HG03196 (cell line): ENCODE measurements at regions not wholly inside any gene's neighbourhood (a gene's known extent, or its start where the extent isn't known, plus 50 kb on each side); places are given as distances from the start of the nearest gene placed in this dataset.
"Not testable (repeated sequence)": the region's sequence is repeated elsewhere in the genome, so short reads cannot be mapped to it uniquely, and the experiment has no call there.

Source experiments
- ATAC-seq: cut with Tn5 transposase; IDR thresholded peaks from one replicate; pipeline ENCODE4 v1.9.1; 2021; ENCODE audit not compliant: unreplicated experiment

DNA sequence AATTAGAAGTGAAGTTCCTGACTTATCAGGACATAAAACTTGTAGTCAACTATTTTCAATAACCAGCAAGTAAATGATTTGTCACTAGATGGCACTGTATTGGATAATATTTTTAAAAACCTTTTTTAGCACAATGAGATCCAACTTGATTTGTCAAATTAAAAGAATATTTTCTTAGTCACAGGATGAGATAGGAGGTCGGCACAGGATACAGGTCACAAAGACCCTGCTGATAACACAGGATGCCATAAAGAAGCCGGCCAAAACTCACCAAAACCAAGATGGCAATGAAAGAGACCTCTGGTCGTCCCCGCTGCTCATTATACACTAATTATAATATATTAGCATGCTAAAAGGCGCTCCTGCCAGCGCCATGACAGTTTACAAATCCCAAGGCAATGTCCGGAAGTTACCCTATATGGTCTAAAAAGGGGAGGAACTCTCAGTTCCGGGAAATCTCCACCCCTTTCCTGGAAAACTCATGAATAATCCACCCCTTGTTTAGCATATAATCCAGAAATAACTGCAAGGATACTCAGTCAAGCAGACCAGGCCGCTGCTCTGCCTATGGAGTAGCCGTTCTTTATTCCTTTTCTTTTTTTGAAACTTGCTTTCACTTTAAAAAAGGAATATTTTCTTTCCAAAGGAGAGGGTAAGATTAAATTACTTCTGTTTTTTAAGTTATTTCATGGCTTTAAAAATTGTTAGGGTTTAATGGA is 255.7 kb upstream of the MKLN1 start:
- no peak for ATAC-seq

DNA sequence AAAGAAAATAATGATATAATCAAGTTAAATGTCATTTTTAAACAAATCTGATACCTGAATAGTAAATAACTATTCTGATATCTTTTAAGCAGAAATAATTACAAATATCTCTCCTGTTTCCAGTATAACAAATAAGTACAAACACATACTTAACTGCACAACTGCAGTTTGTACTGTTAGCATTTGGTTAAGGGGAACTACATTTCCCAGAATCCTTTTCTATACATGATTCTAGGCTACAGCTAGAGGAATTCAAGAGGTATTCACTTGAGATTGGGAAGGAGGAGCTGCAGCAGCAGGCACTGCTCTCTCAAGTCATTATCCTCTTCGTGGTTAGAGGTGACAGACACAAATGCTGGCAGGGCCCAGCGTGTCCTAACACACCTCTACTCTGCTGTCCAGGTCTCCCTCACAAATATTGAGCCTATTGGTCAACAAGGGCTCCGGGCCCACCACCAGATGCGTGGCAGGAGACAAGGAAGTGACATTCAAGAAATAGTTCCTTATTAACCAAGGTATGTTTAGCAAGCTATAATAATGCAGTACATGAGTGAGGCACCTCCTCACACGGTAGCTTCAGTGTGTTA is 255.1 kb upstream of the MKLN1 start:
- ATAC-seq: no peak

DNA sequence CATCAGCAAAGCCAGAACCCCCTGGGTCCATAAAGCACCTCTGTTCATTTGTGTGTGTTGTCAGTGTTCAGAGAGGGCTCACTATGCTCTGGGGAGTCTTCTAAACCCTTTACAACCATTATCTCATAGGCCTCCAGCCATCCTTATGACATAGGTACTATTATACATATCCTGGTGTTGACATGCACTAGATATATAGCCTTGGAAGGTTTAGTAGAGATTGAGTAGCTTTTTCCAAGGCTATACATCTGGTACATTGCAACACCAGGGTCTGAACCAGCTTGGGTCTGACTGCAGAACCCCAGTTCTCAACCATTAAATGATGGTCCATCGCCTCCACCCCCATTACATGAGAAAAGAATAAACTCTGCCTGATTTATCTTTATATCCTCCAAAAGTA is 253.6 kb upstream of the MKLN1 start:
- ATAC-seq: no peak

DNA sequence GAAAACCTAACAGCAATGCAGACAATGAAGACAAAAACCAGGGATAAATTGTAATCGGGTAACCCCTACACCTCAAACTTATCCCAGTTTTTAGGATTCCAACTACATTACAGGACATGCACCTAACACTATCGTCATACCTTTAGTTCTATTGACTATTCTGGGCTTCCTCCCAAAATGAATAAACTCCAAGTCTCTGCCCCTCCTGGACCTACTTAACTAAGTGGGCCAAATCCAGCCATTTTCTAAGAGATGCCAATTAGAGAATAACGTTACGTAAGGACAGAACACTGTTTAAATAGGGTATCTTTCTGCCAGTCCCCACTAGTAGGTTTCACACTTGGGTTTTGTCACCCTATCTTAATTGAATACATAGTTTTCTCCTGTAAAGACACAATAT is 253.1 kb upstream of the MKLN1 start:
- no peak for ATAC-seq

DNA sequence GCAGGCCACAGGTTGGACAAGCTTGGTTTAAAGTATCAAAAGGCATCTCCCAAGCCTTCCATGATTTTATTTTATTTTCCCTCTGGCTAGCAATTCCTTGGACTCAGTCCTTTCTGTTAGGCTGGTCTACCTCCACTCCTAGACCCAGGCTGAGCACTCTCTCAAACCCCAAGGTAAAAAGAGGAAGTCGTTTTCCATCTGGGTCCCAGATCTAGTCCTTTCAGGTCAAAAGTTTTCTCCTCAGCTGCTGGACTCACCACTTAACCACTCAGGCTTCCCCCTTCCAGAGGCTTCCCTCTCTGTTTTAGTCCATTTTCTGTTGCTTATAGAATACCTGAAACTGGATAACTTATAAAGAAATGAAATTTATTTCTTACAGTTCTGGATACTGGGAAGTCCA is 252.3 kb upstream of the MKLN1 start:
- no peak for ATAC-seq

DNA sequence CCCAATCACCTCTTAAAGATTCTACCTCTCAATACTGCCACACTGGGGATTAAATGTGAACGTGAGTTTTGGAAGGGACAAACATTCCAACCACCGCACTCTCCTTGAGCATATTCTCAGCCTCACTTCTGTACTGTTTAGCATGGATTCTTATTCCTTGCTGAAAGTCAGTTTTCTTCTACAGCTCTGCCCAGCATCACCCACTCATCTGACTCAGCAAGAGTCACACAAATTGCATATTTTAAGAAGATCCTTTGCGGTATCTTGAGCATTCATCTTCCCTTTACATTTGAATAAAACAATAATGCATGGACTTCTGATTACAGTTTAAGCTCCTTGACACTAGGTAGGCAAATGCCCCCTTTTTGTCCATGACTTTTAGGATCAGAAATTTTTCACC is 251.6 kb upstream of the MKLN1 start:
- ATAC-seq: no peak

DNA sequence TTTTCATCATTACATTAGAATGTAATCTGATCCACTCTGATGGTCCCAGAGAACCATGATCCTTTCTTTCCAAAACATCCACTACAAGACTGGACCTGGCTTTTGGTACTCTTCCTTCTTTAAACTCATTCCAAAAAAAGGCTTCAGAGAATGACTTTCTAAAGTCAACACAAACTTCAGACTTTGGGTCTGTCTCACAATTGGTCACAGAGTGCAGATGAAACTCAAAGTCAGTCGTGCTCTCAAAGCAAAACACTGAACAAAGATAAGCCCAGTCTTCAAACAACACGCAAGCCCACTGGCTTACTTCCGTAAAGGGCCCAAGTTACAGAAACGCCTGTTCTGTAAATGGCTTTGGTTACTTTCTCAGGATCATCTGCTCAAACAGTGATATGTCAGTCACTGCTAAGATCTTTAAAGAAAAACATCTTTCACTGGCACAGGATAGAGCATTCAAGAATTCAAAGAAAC is 250.9 kb upstream of the MKLN1 start:
- ATAC-seq: no peak

DNA sequence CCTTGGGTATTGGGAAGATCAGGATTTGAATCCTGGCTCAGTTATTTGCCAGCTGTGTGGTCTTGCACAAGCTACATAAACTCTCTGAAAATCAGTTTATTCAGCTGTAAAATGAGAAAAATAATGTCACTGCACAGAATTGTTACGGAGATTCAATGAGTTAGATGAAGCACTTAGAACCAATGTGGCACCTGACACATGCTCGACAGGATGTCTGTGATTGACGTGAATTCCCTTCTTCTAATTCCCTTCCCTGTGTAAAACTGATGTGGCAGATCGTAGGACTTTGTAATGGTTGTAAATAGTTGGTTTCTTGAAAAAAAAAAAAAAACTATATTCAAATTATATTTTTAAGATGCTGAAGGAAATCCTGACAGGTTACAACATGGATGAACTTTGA is 249.9 kb upstream of the MKLN1 start:
- ATAC-seq: no peak

DNA sequence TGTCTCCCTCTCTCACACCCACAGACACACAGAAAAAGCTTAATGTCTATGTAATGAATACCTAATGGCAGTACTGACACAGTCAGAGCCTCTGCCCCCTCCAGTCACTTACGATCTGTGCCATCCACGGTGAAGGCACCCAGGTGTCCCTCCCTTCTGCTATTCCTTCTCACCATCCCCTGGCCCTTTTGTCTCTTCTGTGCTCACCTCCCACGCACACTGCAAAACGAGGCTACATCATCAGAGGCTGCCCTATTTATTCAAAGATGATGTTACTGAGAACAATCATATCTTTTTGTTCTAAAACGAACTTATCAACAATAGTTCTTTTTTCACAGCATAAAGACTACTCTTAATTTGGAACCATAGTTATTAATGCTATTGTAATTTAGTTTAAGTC is 246.9 kb upstream of the MKLN1 start:
- ATAC-seq: no peak

DNA sequence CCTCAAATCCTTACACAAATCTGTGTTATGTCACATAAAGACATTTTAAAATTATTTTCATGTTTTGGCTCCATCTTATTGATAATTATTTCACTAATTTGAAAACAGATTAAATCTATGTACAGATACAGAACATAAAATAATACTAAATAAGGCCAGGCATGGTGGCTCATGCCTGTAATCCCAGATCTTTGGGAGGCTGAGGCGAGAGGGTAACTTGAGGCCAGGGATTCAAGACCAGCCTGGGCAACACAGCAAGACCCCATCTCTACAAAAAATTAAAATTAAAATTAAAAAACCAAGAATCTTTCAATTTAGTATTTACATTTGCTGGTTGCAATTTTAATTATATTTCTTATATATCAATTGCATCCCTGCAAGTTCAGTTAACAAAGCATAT is 246.4 kb upstream of the MKLN1 start:
- no peak for ATAC-seq

DNA sequence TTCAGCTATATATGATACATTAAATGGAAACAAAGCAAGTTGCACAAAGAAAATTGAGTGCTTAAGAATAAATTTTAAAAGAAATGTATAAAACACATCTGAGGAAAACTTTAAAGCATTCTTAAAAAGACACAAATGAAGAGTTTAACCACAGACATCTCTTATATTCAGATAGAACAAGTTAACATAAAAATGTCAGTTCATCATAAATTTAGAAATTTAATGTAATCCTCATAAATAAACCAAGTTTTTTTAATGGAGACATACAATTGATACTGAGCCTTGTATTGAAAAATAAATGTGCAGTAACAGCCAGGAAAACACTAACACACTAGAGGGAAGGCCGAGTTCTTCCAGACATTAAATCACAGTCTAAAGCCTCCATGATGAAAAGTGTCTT is 243.9 kb upstream of the MKLN1 start:
- ATAC-seq: no peak

DNA sequence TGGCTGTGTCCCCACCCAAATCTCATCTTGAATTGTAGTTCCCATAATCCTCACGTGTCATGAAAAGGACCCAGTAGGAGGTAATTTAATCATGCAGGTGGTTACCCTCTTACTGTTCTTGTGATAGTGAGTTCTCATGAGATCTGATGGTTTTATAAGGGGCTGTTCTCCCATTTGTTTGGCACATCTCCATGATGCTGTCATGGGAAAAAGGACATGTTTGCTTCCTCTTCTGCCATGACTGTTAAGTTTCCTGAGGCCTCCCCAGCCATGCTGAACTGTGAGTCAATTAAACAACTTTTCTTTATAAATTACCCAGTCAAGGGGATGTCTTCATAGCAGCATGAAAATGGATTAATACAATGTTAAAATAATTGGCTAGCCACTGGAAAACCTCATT is 243.3 kb upstream of the MKLN1 start:
- not testable (repeated sequence) for ATAC-seq

DNA sequence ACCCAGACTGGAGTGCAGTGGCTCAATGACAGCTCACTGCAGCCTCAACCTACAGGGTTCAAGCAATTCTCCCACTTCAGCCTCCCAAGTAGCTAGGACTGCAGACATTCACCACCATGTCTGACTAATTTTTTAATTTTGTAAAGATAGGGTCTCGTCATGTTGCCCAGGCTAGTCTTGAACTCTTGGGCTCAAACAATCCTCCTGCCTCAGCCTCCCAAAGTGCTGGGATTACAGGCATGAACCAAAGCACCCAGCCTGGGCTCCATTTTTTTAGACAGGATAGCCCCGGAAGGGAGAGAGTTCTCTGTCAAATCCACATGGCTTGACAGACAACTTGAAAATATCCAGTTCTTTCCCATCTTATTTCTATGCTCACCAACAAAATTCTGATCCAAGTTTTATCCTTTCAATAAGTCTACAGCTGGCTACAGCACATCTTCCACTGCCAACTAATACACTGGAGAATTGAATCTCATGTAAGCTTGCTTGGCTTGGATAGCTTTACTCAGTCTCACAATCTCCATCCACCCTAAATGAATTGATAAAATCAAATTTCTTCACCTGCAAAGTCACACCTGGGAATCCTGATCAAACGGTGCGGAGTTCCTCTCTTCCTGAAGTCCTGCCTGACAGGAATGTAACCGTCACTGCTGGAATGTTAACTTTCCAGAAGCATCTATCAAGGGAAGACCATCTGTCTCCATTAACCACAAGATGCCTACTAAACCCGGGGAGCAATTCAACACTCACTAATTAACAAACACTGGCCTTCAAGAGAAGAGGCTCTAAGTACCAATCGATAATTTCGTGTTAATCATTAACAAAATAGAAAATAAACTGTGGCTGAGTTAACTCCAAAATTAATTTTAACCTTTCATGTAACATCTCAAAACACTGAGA is 239.7 kb upstream of the MKLN1 start:
- ATAC-seq: no peak

DNA sequence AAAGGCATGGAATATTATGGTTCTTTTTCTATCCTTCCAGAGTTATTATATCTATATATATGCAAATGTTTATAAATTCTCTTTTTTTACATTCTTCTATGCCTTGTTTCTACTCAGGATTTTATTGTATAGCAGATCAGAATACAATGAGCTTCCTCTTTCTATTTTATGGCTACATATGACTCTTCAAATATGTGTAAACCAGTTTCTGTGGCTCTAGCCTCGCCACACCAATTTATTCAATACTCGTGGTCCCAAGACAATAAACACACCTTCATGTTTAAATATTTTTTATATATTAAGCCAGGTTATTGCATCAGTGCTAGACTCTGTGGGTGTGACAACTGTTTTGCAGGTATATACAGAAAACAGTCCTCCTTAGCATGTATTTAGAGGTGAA is 237.5 kb upstream of the MKLN1 start:
- ATAC-seq: no peak

DNA sequence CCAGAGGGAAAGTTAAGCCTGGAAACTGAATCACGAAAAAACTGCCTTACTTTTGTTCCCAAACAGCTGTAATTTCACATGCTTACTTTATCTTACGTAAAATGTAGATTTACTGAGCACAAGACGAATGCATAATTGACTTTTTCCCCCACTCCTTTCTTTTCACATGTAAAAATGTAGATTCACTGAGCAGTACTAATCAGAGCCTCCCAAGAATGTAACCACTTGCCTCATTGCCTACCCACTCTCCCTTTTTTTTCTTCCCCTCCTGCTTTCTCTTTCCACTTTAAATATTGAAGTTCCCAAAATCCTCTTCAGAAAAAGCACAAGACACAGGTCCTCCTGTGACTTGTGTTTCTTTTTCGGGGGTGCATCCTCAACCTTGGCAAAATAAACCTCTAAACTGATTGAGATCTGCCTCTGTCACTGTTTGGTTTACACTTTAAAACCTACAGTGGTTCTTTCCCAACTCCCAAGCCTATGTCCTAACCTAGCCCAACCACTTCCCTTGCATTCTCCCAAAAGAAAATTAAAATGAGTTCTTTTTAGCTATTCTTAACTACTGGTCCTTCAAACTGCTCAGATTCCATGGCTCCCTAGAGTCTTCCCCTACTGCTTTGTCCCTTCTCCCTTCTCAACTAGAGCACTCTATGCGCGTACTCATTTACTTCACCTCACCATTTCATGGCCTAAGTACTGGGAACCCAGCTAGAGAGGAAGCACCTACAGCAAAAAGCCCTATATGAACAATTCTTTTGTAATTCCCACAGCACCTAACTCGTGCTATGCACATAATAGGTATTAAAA is 236.6 kb upstream of the MKLN1 start:
- no peak for ATAC-seq

DNA sequence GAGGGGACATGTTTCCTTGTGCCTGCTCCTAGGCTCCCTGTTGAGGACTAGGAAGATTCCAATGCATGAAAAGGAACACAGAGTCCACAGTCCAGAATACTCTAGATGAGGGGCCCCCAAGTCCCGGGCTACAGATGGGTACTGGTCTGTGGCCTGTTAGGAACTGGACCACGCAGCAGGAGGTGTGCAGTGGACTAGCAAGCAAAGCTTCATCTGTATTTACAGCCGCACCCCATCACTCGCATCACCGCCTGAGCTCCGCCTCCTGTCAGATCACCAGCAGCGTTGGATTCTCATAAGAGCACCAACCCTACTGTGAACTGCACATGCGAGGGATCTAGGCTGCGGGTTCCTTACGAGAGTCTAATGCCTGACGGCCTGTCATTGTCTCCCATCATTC is 233.0 kb upstream of the MKLN1 start:
- no peak for ATAC-seq

DNA sequence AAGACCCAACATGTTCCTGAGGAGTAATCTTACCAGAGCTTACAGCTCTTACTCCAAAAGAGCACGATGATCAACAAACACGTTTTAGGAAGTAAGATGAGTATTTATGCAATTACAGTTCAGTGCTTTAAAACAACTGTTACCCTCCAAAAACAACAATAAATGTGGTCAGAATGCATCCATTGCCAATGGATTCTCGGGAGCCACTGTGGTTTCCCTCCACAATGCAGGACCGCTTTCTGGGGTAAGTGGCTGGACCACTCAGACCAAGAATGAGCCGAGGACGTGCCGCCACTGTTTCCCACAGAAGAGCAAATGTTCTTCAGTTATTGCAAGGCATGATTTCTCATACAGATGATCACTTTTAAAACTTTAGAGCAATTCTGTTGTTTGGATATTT is 232.3 kb upstream of the MKLN1 start:
- ATAC-seq: no peak

DNA sequence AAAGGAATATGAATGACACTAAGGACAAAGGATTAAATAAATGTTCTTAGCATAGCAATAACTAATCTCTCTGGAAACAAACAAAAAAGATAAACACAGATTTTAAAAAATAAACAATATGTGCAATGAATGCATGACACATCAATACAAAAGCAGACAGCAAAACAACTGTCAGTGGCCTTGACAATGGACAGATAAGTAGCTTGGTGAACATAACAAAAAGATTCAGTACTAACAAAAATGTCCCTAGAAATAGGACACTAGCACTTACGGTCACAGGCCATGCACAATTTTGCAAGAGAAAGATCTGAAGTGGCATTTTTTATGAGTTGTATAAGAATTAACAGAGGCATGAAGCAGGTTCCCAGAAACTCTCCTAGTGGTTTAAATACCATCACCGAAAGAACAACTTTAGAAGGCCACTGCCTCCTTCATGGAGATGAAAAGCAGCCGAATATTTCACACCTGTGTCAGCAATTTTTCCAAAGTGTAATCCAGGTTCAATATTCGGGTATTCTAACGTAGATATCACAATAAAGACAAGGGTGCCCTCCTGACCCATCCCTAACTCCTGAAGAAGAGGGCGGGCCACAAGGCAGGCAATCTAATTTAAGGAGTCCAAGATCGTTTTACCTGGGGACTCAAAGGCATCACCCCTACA is 231.3 kb upstream of the MKLN1 start:
- ATAC-seq: no peak

DNA sequence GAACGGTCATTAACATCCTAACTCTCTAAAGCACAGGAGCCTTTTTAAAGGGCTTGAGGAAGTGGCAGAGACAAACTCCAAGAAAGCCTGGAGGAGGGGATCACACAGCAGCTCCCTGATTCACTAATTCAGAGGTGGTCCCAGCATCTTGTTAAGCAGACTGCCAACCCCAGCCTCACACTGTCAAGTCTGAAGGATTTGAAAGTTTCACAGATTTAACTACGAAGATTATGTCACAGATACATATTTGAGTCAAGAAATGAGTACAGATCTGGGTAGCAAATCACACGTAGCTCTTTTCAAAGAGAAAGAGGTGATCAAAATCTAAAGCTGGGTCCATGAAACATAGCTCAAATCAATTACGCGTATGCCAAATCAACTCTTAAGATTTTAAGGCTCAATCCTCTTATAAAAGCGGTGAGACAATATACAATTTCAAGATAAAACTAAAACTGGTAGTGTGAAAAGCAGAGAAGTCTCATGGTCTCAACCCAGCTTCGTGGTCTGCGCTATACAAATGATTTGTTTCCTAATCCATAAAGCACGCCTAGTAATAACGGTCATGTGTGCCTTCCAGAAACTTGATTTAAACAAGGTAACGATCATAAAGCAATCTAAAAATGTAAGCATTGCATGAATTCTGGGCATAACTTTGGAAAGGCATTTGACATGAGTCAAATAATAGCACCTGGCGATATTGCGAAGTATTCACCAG is 229.9 kb upstream of the MKLN1 start:
- no peak for ATAC-seq

DNA sequence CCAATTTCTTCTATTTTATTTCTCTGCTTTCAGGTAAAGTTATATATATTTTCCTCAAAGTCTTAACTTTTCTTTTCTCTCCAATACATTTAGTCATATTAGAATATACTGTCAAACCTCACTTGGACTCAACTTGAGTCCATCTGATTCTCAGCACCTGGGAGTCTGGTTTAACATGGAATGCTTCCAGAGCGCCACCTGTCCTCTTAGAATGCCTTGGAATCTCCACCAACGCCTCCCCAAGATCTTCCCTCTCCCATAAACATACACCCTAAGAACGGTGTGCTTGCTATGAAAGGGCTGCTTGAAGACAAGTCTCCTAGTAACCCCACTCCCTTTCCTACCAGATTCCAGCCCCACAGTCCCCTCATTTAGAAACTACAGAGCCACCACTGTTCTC is 229.1 kb upstream of the MKLN1 start:
- ATAC-seq: no peak
